GM23338 (cell line): ENCODE measurements at regions not wholly inside any gene's neighbourhood (a gene's known extent, or its start where the extent isn't known, plus 50 kb on each side); places are given as distances from the start of the nearest gene placed in this dataset.
"Not testable (repeated sequence)": the region's sequence is repeated elsewhere in the genome, so short reads cannot be mapped to it uniquely, and the experiment has no call there.

Experiments
- CTCF ChIP-seq, 2 experiments: fragments of 200-600 bp in 1 of 2; sonication (generic) in 1 of 2; conservative IDR thresholded peaks; 2 replicates each; pipeline versions ENCODE4 v1.5.1 to v1.6.1; 2016 to 2017; ENCODE audit warnings: antibody characterized with exemption in 2 of 2, low read depth in 2 of 2, mild to moderate bottlenecking in 2 of 2, moderate library complexity in 1 of 2
- EZH2 ChIP-seq: fragments of 200-600 bp; sonication (generic); IDR thresholded peaks from one replicate; pipeline ENCODE4 v1.8.0; 2017; ENCODE audit warnings: antibody characterized with exemption, mild to moderate bottlenecking, low read depth; ENCODE audit not compliant: unreplicated experiment

GRCh38 chr10:123254343-123254742 is 100.1 kb downstream of the BUB3 start:
- TF ChIP-seq EZH2; CTCF (conservative IDR thresholded peaks at IDR 0.05; ENCODE audit: low read depth in 2 of 2): not testable (repeated sequence)
